GM12865 (cell line): ENCODE measurements at regions not wholly inside any gene's neighbourhood (a gene's known extent, or its start where the extent isn't known, plus 50 kb on each side); places are given as distances from the start of the nearest gene placed in this dataset.
"Not testable (repeated sequence)": the region's sequence is repeated elsewhere in the genome, so short reads cannot be mapped to it uniquely, and the experiment has no call there.

Source experiments
- DNase-seq: peaks from one replicate; pipeline ENCODE4 v3.0.0; 2010; ENCODE audit warnings: low read depth
- H3K4me3 ChIP-seq: 2 replicates; pipeline ENCODE4 v1.5.1; 2011; ENCODE audit warnings: mild to moderate bottlenecking, low read depth, low read length, control low read depth

GRCh38 chr16:18263046-18263445 is 73.5 kb downstream of the NPIPA8 start:
- DNase-seq, H3K4me3 ChIP-seq: not testable (repeated sequence)

- H3K4me3 ChIP-seq, DNase-seq: not testable (repeated sequence)
Observed at GRCh38 chr16:18261848-18262247, 74.7 kb downstream of the NPIPA8 start.

GRCh38 chr16:18259496-18260176 is 76.9 kb downstream of the NPIPA8 start:
- H3K4me3 ChIP-seq, DNase-seq: not testable (repeated sequence)

- not testable (repeated sequence) for DNase-seq, H3K4me3 ChIP-seq
Observed at GRCh38 chr16:18252943-18253342, 83.6 kb downstream of the NPIPA8 start.

GRCh38 chr16:18230505-18230904 is 106.0 kb downstream of the NPIPA8 start:
- H3K4me3 ChIP-seq, DNase-seq: not testable (repeated sequence)

GRCh38 chr16:18222054-18223009 is 114.2 kb downstream of the NPIPA8 start:
- H3K4me3 ChIP-seq = not testable (repeated sequence)

GRCh38 chr16:18217741-18218140 is 118.8 kb downstream of the NPIPA8 start:
- H3K4me3 ChIP-seq, DNase-seq: not testable (repeated sequence)

More at GRCh38 chr16:18222054-18223009, 114.2 kb downstream of the NPIPA8 start:
- DNase-seq = not testable (repeated sequence)

GRCh38 chr16:18216814-18217213 is 119.7 kb downstream of the NPIPA8 start:
- not testable (repeated sequence) for DNase-seq, H3K4me3 ChIP-seq

- H3K4me3 ChIP-seq, DNase-seq: not testable (repeated sequence)
Observed at GRCh38 chr16:18213810-18214209, 122.7 kb downstream of the NPIPA8 start.

- DNase-seq, H3K4me3 ChIP-seq: not testable (repeated sequence)
Observed at GRCh38 chr16:18211505-18211904, 125.0 kb downstream of the NPIPA8 start.

GRCh38 chr16:18204786-18205185 is 131.8 kb downstream of the NPIPA8 start:
- H3K4me3 ChIP-seq, DNase-seq: not testable (repeated sequence)

GRCh38 chr16:18204309-18204708 is 132.2 kb downstream of the NPIPA8 start:
- H3K4me3 ChIP-seq, DNase-seq: not testable (repeated sequence)

GRCh38 chr16:18201511-18201910 is 135.0 kb downstream of the NPIPA8 start:
- not testable (repeated sequence) for DNase-seq, H3K4me3 ChIP-seq

- H3K4me3 ChIP-seq, DNase-seq: not testable (repeated sequence)
Observed at GRCh38 chr16:18192389-18192788, 144.1 kb downstream of the NPIPA8 start.

- not testable (repeated sequence) for H3K4me3 ChIP-seq, DNase-seq
Observed at GRCh38 chr16:18190179-18190578, 146.4 kb downstream of the NPIPA8 start.

- not testable (repeated sequence) for DNase-seq, H3K4me3 ChIP-seq
Observed at GRCh38 chr16:18184755-18185154, 151.8 kb downstream of the NPIPA8 start.

GRCh38 chr16:18181028-18181427 is 155.5 kb downstream of the NPIPA8 start:
- not testable (repeated sequence) for H3K4me3 ChIP-seq, DNase-seq

- not testable (repeated sequence) for H3K4me3 ChIP-seq, DNase-seq
Observed at GRCh38 chr16:18173945-18174497, 162.5 kb downstream of the NPIPA8 start.

GRCh38 chr16:18162293-18162692 is 174.2 kb downstream of the NPIPA8 start:
- DNase-seq, H3K4me3 ChIP-seq: not testable (repeated sequence)

GRCh38 chr16:18161224-18161623 is 175.3 kb downstream of the NPIPA8 start:
- H3K4me3 ChIP-seq, DNase-seq: not testable (repeated sequence)
